ENCODE measurements at regions not wholly inside any gene's neighbourhood (a gene's known extent, or its start where the extent isn't known, plus 50 kb on each side); places are given as distances from the start of the nearest gene placed in this dataset.

GRCh38 chr19:30742406-30742938 is 370.3 kb downstream of the ZNF536 start:
- no peak for DNase-seq (ENCODE audit: low spot score)

GRCh38 chr19:30741566-30741965 is 369.4 kb downstream of the ZNF536 start:
- DNase-seq (ENCODE audit: low spot score), result no peak

GRCh38 chr19:30739394-30739793 is 367.2 kb downstream of the ZNF536 start:
- no peak for DNase-seq (ENCODE audit: low spot score)

- no peak for DNase-seq (ENCODE audit: low spot score)
Measured at GRCh38 chr19:30738047-30738446, 365.9 kb downstream of the ZNF536 start.

- no peak for DNase-seq (ENCODE audit: low spot score)
Measured at GRCh38 chr19:30734669-30735068, 362.5 kb downstream of the ZNF536 start.

GRCh38 chr19:30733826-30734550 is 361.8 kb downstream of the ZNF536 start:
- DNase-seq (ENCODE audit: low spot score), result no peak

- no peak for DNase-seq (ENCODE audit: low spot score)
Measured at GRCh38 chr19:30731591-30731990, 359.4 kb downstream of the ZNF536 start.

- no peak for DNase-seq (ENCODE audit: low spot score)
Measured at GRCh38 chr19:30729451-30729850, 357.3 kb downstream of the ZNF536 start.

GRCh38 chr19:30722761-30723160 is 350.6 kb downstream of the ZNF536 start:
- DNase-seq (ENCODE audit: low spot score), result no peak

- DNase-seq (ENCODE audit: low spot score), result no peak
Measured at GRCh38 chr19:30722186-30722585, 350.0 kb downstream of the ZNF536 start.

- DNase-seq (ENCODE audit: low spot score), result no peak
Measured at GRCh38 chr19:30719999-30720345, 347.8 kb downstream of the ZNF536 start.

- peak; percentile 6 for DNase-seq (ENCODE audit: low spot score)
Measured at GRCh38 chr19:30719189-30719998, 347.2 kb downstream of the ZNF536 start.

- no peak for DNase-seq (ENCODE audit: low spot score)
Measured at GRCh38 chr19:30718707-30719106, 346.5 kb downstream of the ZNF536 start.

- no peak for DNase-seq (ENCODE audit: low spot score)
Measured at GRCh38 chr19:30718014-30718413, 345.8 kb downstream of the ZNF536 start.

GRCh38 chr19:30717381-30717780 is 345.2 kb downstream of the ZNF536 start:
- DNase-seq (ENCODE audit: low spot score), result no peak

- DNase-seq (ENCODE audit: low spot score), result no peak
Measured at GRCh38 chr19:30712431-30713337, 340.5 kb downstream of the ZNF536 start.

- no peak for DNase-seq (ENCODE audit: low spot score)
Measured at GRCh38 chr19:30711826-30712225, 339.6 kb downstream of the ZNF536 start.

- no peak for DNase-seq (ENCODE audit: low spot score)
Measured at GRCh38 chr19:30711296-30711695, 339.1 kb downstream of the ZNF536 start.

- DNase-seq (ENCODE audit: low spot score), result no peak
Measured at GRCh38 chr19:30710721-30711120, 338.5 kb downstream of the ZNF536 start.

- no peak for DNase-seq (ENCODE audit: low spot score)
Measured at GRCh38 chr19:30708416-30709178, 336.4 kb downstream of the ZNF536 start.

GRCh38 chr19:30704771-30705330 is 332.7 kb downstream of the ZNF536 start:
- DNase-seq (ENCODE audit: low spot score), result no peak
